GM18870 (cell line): ENCODE measurements at regions not wholly inside any gene's neighbourhood (a gene's known extent, or its start where the extent isn't known, plus 50 kb on each side); places are given as distances from the start of the nearest gene placed in this dataset.

Experiments used
- ATAC-seq: cut with Tn5 transposase; IDR thresholded peaks from one replicate; pipeline ENCODE4 v1.9.1; 2021; ENCODE audit warnings: moderate library complexity; ENCODE audit not compliant: unreplicated experiment

- no peak for ATAC-seq
These were observed 190.7 kb upstream of the MID1 start for GRCh38 chrX:10811111-10811510.

GRCh38 chrX:10813761-10814160 is 193.4 kb upstream of the MID1 start:
- no peak for ATAC-seq

GRCh38 chrX:10818651-10819050 is 198.3 kb upstream of the MID1 start:
- no peak for ATAC-seq

- no peak for ATAC-seq
These were observed 199.6 kb upstream of the MID1 start for GRCh38 chrX:10819973-10820372.

- ATAC-seq: no peak
These were observed 200.9 kb upstream of the MID1 start for GRCh38 chrX:10821293-10821692.

GRCh38 chrX:10828036-10828435 is 207.7 kb upstream of the MID1 start:
- no peak for ATAC-seq

GRCh38 chrX:10828640-10829039 is 208.3 kb upstream of the MID1 start:
- no peak for ATAC-seq

GRCh38 chrX:10831716-10832502 is 211.5 kb upstream of the MID1 start:
- ATAC-seq: no peak

- no peak for ATAC-seq
These were observed 213.1 kb upstream of the MID1 start for GRCh38 chrX:10833299-10834169.

GRCh38 chrX:10841579-10841978 is 221.2 kb upstream of the MID1 start:
- ATAC-seq: no peak

GRCh38 chrX:10842646-10843045 is 222.3 kb upstream of the MID1 start:
- ATAC-seq: no peak

GRCh38 chrX:10847333-10847732 is 226.9 kb upstream of the MID1 start:
- ATAC-seq: no peak

- no peak for ATAC-seq
These were observed 231.4 kb upstream of the MID1 start for GRCh38 chrX:10851809-10852208.

- ATAC-seq: no peak
These were observed 234.2 kb upstream of the MID1 start for GRCh38 chrX:10854594-10854993.

- no peak for ATAC-seq
These were observed 235.5 kb upstream of the MID1 start for GRCh38 chrX:10855845-10856244.

GRCh38 chrX:10856797-10857196 is 236.4 kb upstream of the MID1 start:
- no peak for ATAC-seq

GRCh38 chrX:10859353-10859752 is 239.0 kb upstream of the MID1 start:
- no peak for ATAC-seq

GRCh38 chrX:10875995-10876394 is 235.1 kb upstream of the HCCS start:
- peak; percentile 75 for ATAC-seq

- no peak for ATAC-seq
These were observed 228.6 kb upstream of the HCCS start for GRCh38 chrX:10882484-10882883.

- ATAC-seq: no peak
These were observed 226.9 kb upstream of the HCCS start for GRCh38 chrX:10884246-10884645.

- ATAC-seq: no peak
These were observed 218.4 kb upstream of the HCCS start for GRCh38 chrX:10892621-10893225.

GRCh38 chrX:10893366-10893765 is 217.8 kb upstream of the HCCS start:
- ATAC-seq: no peak
